A673 (cell line): ENCODE measurements at regions not wholly inside any gene's neighbourhood (a gene's known extent, or its start where the extent isn't known, plus 50 kb on each side); places are given as distances from the start of the nearest gene placed in this dataset.
"Not testable (repeated sequence)": the region's sequence is repeated elsewhere in the genome, so short reads cannot be mapped to it uniquely, and the experiment has no call there.

Experiments
- BruUV-seq: library from RNA; stranded (reverse); fragments of 400-500 nt; replicated peaks from 2 replicates; lab custom pipeline; 2021; lab: Mats Ljungman, UMichigan
- CTCF ChIA-PET: fragments of 300-600 bp; sonication (Branson Sonifier 250); formaldehyde crosslinking; loops from one replicate; lab custom pipeline; 2022; ENCODE audit warnings: antibody characterized with exemption; lab: Charles Lee
- POLR2A ChIA-PET: fragments of 300-600 bp; sonication (Branson Sonifier 250); formaldehyde crosslinking; loops from one replicate; lab custom pipeline; 2022; ENCODE audit warnings: antibody characterized with exemption; ENCODE audit not compliant: low non-redundant PET; lab: Charles Lee
- DNase-seq: peaks from one replicate; pipeline ENCODE4 v3.0.0-alpha.2; 2015; ENCODE audit warnings: low spot score
- H3K27ac ChIP-seq: fragments of 200-600 bp; sonication (generic); 2 replicates; pipeline ENCODE4 v1.5.1; 2016; ENCODE audit warnings: mixed run types, low read depth, mild to moderate bottlenecking, mixed read lengths, antibody characterized with exemption, low read length; ENCODE audit not compliant: poor library complexity, severe bottlenecking
- H3K27me3 ChIP-seq: fragments of 200-600 bp; sonication (generic); replicated peaks from 2 replicates; pipeline ENCODE4 v1.6.1; 2017; ENCODE audit warnings: mixed run types, low read depth, mild to moderate bottlenecking, mixed read lengths, antibody characterized with exemption, low read length; ENCODE audit not compliant: insufficient read depth, poor library complexity
- H3K36me3 ChIP-seq: fragments of 200-600 bp; sonication (generic); 2 replicates; pipeline ENCODE4 v1.6.1; 2016; ENCODE audit warnings: mixed run types, mild to moderate bottlenecking, mixed read lengths, antibody characterized with exemption, low read length; ENCODE audit not compliant: insufficient read depth, poor library complexity, severe bottlenecking
- H3K4me1 ChIP-seq: fragments of 200-600 bp; sonication (generic); 2 replicates; pipeline ENCODE4 v1.6.1; 2017; ENCODE audit warnings: mixed run types, mild to moderate bottlenecking, mixed read lengths, antibody characterized with exemption, low read length; ENCODE audit not compliant: insufficient read depth, poor library complexity, severe bottlenecking
- H3K4me3 ChIP-seq: fragments of 200-600 bp; sonication (generic); 2 replicates; pipeline ENCODE4 v1.5.1; 2016; ENCODE audit warnings: low read depth, mixed run types, mild to moderate bottlenecking, mixed read lengths, low read length; ENCODE audit not compliant: poor library complexity, severe bottlenecking
- H3K9me3 ChIP-seq: fragments of 200-600 bp; sonication (generic); 2 replicates; pipeline ENCODE4 v1.6.1; 2016; ENCODE audit warnings: mixed run types, low read depth, mild to moderate bottlenecking, mixed read lengths, antibody characterized with exemption, low read length; ENCODE audit not compliant: poor library complexity, severe bottlenecking
- EZH2 ChIP-seq: fragments of 200-600 bp; sonication (generic); IDR thresholded peaks from 2 replicates; pipeline ENCODE4 v1.6.1; 2017; ENCODE audit warnings: borderline replicate concordance, low read depth, mild to moderate bottlenecking, mixed read lengths, antibody characterized with exemption, low read length; ENCODE audit not compliant: poor library complexity, severe bottlenecking
- intact Hi-C: fragments of 100-400 bp; cut with micrococcal nuclease; formaldehyde crosslinking; loops from one replicate; pipeline ENCODE4 v1.10.0; 2022; ENCODE audit not compliant: unreplicated experiment
- TF ChIP-seq, protein P1 (sequence below): fragments of 300-800, 200-600 bp; sonication (generic); conservative IDR thresholded peaks from 2 replicates; pipeline ENCODE4 v1.5.1; 2017; ENCODE audit warnings: low read depth, mild to moderate bottlenecking, antibody characterized with exemption, low read length, moderate library complexity, mixed read lengths

DNA sequence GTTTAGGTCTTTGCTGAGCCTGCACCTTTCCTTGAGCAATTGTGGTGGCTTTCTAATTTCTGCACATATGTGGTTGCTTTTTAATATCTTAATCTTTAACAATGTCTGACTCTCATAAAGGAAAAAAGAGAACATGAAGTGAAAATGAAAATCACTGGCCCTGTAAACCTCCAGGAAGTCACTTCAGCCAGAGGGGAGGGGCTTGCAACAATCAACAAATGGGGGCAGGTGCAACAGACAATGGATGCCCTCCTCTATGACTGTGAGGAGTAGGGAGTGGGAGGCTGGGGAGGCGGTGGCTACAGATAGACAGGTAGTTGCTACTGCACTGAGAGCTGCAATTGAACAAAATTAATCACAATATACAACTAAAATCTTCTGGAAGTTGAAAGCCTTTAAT is 1377.4 kb downstream of the XPNPEP1 start:
- H3K27me3 ChIP-seq, result no peaks in the 10 kb centered on the region
- no peak overlapping the region for H3K27ac ChIP-seq
- H3K36me3 ChIP-seq, result no peaks in the 10 kb centered on the region
- ChIA-PET CTCF (no interaction called here), POLR2A (no interaction called here)
- intact Hi-C loops, result loop anchor here (1.0 to 10.0 kb wide), 4 partner anchors 239 to 1841 kb away; no protein-coding TSS in a partner anchor
- no peaks in the 10 kb centered on the region for H3K9me3 ChIP-seq
- no TSS peak for BruUV-seq
- no peaks in the 10 kb centered on the region for H3K4me1 ChIP-seq
- TF ChIP-seq, protein P1, sequence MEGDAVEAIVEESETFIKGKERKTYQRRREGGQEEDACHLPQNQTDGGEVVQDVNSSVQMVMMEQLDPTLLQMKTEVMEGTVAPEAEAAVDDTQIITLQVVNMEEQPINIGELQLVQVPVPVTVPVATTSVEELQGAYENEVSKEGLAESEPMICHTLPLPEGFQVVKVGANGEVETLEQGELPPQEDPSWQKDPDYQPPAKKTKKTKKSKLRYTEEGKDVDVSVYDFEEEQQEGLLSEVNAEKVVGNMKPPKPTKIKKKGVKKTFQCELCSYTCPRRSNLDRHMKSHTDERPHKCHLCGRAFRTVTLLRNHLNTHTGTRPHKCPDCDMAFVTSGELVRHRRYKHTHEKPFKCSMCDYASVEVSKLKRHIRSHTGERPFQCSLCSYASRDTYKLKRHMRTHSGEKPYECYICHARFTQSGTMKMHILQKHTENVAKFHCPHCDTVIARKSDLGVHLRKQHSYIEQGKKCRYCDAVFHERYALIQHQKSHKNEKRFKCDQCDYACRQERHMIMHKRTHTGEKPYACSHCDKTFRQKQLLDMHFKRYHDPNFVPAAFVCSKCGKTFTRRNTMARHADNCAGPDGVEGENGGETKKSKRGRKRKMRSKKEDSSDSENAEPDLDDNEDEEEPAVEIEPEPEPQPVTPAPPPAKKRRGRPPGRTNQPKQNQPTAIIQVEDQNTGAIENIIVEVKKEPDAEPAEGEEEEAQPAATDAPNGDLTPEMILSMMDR, result no peak
- TF ChIP-seq EZH2, result no peak
- DNase-seq, result no peak
- no peak overlapping the region for H3K4me3 ChIP-seq

DNA sequence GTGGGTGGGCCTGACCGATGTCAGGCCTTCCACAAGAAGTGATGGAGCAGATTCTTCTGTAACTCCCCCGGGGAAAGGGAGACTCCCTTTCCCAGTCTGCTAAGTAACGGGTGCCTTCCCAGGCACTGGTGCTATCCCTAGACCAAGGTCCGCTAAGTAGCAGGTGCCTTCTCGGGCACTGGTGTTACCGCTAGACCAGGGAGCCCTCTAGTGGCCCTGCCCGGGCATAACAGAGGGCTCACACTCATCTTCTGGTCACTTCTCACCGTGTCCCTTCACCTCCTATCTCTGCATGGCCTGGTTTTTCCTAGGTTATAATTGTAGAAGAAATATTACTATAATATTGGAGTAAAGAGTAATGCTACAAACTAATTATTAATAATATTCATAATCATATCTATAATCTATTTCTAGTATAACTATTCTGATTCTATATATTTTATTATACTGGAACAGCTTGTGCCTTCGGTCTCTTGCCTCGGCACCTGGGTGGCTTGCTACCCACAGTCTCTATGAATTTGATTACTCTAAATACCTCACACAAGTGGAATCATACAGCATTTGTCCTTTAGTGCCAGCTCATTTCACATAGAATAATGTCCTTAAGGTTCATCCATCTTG is 1378.7 kb downstream of the XPNPEP1 start:
- H3K4me1 ChIP-seq, result no peaks in the 10 kb centered on the region
- intact Hi-C loops, result loop anchor here (1.0 to 10.0 kb wide), 6 partner anchors 240 to 1840 kb away; no protein-coding TSS in a partner anchor
- TF ChIP-seq, protein P1, result peak; percentile 89
- no peak for TF ChIP-seq EZH2
- peak; percentile 67 for DNase-seq
- no peak overlapping the region for H3K4me3 ChIP-seq
- no peaks in the 10 kb centered on the region for H3K27me3 ChIP-seq
- ChIA-PET POLR2A (no interaction called here), CTCF (no interaction called here)
- H3K9me3 ChIP-seq, result no peaks in the 10 kb centered on the region
- H3K27ac ChIP-seq, result no peak overlapping the region
- no TSS peak for BruUV-seq
- no peaks in the 10 kb centered on the region for H3K36me3 ChIP-seq

DNA sequence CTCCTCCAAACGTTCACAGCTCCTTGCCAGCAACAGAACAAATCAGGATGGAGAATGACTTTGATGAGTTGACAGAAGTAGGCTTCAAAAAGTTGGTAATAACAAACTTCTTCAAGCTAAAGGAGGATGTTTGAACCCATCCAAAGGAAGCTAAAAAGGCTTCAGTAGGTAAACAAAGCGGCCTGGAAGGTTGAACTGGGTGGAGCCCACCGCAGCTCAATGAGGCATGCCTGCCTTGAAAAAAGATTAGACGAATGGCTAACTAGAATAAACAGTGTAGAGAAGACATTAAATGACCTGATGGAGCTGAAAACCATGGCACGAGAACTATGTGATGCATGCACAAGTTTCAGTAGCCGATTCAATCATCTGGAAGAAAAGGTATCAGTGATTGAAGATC is 1369.0 kb upstream of the SORCS1 start:
- intact Hi-C loops, POLR2A ChIA-PET, H3K9me3 ChIP-seq, DNase-seq, H3K36me3 ChIP-seq, H3K4me1 ChIP-seq, H3K27ac ChIP-seq, H3K4me3 ChIP-seq, CTCF ChIA-PET, H3K27me3 ChIP-seq, BruUV-seq: not testable (repeated sequence)
